Fibroblast of gingiva (primary cell): ENCODE measurements at regions not wholly inside any gene's neighbourhood (a gene's known extent, or its start where the extent isn't known, plus 50 kb on each side); places are given as distances from the start of the nearest gene placed in this dataset.
"Not testable (repeated sequence)": the region's sequence is repeated elsewhere in the genome, so short reads cannot be mapped to it uniquely, and the experiment has no call there.

ENCODE experiments used
- DNase-seq: peaks from one replicate; pipeline ENCODE4 v3.0.0-alpha.2; 2011; ENCODE audit warnings: low read depth

- DNase-seq, result no peak
Observed at GRCh38 chr14:101284711-101285110, 276.6 kb upstream of the DIO3 start.

DNA sequence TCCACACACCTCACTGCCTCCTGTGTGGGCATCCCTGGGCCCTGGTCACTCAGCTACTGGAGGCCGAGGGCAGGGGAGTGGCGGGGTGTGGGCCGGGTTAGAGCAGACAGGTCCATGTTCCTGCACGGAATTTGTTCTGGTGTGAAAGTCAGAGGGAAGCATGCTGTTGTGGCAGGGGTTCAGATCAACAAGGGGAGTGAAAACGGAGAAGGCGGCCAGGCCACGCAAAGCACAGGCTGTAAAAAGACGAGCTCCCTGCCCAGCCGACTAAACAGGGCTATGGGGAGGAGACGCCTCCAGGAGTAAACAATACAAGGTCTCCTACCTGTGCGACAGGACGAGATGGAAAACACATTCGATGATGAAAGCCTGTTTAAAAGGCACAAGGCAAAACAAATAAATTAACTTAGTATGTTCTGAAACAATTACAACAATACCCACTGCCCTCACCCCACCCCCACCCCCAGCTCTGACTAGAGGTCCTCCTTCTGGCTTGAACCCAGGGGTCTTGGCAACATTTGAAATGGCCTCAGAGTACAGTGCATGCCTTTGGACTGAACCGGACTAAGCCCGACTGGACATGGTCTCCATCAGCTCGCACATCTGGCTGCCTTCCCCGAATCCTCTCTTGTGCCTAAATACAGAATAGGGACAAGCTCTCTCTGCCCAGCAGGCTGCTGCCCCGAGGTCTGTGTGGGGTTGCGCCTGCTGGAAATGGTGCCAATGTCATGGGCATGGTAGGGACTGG lies 274.9 kb upstream of the DIO3 start:
- no peak for DNase-seq

DNA sequence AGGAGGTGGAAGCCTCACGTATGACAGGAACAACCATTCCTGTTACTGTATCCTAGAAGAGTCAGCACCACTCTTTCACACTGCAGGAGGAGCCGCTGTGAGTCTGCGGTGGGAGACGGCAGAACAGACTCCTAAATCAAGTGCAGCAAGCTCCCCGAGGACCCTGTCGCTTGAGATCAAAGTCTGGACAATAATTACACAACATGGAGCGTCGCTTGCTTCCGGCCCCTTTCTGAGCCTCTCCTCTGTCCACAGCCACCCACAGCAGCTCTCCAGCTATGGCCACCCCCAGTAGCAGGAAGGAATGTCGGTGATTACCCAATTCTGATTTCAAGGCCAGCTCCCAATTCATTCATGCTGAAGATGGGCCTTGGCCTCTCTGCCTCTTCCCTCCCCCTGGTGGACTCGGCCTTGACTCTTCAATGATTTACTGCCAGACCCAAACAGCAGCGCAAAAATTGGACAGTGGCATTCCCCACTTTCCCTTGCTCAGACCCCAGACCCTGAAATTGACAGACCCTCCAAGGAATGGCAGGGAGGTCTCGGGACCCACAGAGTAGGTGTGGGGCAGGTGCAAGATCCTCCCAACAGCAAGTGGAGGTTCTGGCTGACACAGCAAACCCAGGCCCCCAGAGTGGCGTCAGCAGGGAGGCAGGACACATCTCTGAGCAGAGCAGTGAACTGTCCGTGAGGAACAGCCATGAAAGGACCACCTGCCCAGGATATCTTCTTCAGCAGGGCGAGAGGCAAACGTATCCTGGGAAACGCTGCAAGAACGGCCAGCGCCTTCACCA lies 272.7 kb upstream of the DIO3 start:
- no peak for DNase-seq

DNA sequence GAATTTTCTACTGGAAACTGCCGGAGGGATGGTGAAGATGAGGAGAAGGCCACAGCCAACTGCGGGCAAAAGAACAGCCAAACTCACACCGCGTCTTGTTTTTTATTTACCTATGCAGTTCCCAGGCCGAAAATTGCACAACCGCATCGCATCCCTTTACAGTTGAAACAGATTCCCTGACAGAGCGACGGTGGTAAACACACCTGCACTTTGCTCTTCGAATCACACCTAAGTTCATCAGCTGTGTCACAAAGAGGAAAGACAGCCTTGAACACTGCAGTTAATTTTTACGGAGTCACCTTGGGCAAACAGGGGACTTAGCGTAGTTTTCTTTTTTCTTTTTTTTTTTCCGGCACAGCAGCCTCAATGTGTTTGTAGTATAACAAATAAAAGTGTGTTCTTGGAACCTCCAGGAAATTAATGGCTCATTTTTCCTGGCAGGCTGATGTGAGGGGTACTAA lies 272.0 kb upstream of the DIO3 start:
- DNase-seq, result no peak

DNA sequence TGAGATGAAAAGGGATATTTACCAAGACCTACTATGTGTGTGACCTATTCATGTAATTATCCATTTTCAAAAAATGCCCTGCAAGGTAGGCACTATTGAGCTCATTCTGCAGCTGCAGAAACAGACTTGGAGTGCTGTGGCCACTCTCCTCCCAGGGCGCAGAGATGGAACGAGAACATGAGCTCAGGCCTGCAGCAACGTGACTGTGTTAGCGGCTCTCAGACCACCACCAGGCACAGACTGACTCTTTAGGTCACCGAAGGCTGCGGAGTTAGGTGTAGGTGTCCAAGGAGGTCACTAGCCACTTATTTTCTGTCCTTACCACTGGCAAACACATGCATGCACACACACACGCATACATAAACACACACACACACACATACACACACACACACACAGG lies 271.4 kb upstream of the DIO3 start:
- DNase-seq, result no peak

GRCh38 chr14:101290611-101291010 lies 270.7 kb upstream of the DIO3 start:
- DNase-seq, result no peak

- DNase-seq, result no peak
Observed at GRCh38 chr14:101291390-101291789, 269.9 kb upstream of the DIO3 start.

DNA sequence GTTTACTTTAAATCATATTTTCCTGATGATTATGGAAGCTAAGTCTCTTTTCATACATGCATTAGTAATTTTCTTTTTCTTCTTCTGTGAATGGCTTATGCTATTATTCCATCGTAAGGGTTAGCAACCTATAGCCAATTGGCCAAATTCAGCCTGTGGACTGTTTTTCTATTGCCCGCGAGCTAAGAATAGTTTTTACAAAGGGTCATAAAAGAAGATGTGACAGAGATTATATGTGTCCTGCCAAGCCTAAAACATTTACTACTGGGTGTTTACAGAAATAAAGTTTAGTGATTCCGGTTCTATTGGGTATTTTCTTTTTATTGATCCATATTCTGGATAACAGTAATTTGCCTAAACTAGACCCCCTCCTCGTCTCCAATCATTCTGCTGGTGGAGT lies 268.8 kb upstream of the DIO3 start:
- no peak for DNase-seq

DNA sequence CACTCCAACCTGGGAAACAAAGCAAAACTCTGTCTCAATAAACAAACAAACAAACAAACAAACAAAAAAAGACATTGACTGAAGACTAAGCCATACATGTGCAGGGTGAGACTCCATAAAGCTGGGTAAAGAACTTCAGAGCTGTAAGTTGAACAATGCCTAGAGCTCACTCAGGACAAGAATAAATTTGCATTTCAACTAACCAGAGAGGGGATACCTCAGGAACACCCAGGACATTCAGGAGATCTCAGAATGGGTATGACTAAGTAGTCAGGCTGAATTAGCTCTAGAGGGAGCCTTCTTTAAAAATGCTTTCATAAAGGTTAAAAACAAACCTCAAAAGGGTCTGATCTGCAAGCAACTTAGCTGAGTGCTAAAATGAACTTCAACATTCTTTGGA lies 267.7 kb upstream of the DIO3 start:
- no peak for DNase-seq

- DNase-seq, result no peak
Observed at GRCh38 chr14:101294136-101294535, 267.2 kb upstream of the DIO3 start.

DNA sequence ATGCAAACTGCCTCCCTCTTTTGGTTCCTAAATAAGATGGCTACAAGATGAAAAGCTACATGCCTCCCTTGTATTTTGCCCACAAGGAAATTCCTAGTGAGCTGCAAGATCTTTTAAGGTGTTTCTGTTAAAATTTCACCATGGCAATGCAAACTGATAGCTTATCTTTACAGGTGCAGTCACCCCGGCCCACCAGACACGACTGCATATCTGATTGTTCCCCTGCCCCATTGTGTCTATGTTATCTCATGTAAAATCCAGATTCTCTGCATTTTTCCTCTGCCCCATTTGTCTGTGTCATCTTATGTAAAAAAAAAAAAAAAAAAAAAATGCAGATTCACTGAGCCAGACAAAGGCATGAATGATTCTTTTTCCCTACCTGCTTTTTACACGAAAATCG lies 261.5 kb upstream of the DIO3 start:
- not testable (repeated sequence) for DNase-seq

- DNase-seq, result no peak
Observed at GRCh38 chr14:101301011-101301410, 260.3 kb upstream of the DIO3 start.

GRCh38 chr14:101307162-101307561 lies 254.1 kb upstream of the DIO3 start:
- DNase-seq, result not testable (repeated sequence)

DNA sequence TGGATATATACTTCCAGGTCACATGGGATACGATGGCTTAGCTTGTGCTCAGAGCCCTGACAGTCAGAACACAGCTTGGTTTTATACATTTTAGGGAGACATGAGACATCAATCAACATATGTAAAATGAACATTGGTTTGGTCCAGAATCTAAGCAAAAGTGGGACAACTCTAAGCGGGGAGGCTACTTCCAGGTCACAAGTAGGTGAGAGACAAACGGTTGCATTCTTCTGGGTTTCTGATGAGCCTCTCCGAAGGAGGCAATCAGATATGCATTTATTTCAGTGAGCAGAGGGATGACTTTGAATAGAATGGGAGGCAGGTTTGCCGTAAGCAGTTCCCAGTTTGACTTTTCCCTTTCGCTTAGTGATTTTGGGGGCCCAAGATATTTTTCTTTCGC lies 250.1 kb upstream of the DIO3 start:
- not testable (repeated sequence) for DNase-seq

DNA sequence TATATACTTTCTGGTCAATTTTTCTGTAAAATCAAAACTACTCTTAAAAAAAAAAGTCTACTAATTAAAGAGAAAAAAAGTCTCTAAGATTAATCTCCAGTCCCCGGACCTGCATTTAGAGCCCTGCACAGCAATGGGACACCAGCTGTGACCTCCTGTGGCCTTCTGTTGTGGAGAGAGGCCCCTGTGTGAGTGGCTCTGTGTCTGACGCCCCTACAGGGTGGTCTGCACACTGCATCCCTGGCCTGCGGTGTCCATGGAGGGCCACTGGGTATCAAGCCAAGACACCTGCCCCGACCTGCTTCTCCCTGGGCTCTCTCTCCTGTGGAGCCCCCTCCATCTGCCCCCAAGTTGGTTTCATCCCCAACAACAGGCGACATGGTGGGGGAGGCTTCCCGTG lies 248.0 kb upstream of the DIO3 start:
- DNase-seq, result no peak

GRCh38 chr14:101315802-101316296 lies 245.4 kb upstream of the DIO3 start:
- DNase-seq, result no peak

DNA sequence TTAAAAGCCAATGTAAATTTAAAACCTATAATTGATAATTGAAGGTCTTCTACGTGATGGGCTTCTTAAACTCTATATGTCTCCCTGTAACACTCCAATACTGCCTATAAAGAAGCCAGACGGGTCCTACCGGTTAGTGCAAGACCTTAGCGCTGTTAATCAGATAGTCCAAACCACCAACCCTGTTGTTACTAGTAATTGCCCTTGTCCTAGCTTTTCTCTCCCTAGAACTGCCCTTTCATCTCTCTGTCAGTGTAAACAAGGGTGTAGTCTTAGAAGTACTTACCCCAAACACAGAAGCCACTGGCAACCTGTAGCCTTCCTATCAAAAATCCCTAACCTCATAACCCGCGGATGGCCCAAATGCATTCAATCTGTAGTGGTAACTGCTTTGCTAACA lies 243.0 kb upstream of the DIO3 start:
- no peak for DNase-seq

DNA sequence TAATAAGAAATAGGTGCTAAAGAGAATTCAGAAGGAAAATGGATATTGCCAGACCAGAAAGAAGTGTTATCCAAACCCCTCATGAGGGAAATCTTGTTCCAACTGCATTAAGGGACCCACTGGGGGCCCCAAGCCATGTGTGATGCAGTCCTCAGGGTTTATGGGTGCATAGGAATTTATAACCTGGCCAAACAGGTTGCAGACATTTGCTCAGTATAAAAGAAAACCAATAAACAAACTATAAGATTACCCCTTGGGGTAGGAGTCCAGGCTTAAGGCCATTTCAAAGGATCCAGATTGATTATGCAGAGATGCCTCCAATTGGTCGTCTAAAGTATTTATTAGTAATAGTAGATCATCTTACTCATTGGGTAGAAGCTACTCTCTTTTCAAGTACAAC lies 240.9 kb upstream of the DIO3 start:
- DNase-seq, result no peak

GRCh38 chr14:101322223-101322622 lies 239.1 kb upstream of the DIO3 start:
- DNase-seq, result no peak

GRCh38 chr14:101323111-101323510 lies 238.2 kb upstream of the DIO3 start:
- no peak for DNase-seq

DNA sequence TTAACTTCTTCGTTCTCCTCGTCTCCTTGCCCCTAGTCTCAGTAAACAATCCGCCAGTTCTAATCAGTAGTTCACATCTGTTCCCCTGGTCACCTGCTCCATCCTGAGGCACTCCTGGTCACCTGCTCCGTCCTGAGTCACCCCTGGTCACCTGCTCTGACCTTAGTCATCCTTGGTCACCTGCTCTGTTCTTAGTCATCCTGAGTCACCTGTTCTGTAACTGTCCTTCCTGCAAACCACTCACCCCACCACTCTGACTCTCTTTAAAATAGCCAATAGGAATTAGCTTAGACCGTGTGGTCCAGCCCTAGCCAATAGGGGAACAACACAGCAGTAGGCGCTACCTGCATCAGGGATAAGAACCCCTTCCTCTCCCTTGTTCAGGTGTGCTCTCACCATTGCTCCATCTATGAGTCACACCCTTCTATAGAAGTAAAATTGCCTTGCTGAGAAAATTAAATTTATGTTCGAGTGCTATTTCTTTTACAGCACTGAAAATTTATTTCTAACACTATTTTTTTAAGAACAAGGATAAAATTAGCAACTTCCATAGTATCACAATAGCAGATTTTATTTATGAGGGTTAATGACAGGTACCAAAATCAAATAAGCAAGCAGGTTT lies 237.6 kb upstream of the DIO3 start:
- not testable (repeated sequence) for DNase-seq

- DNase-seq, result no peak
Observed at GRCh38 chr14:101325319-101325718, 236.0 kb upstream of the DIO3 start.
